Erythroblast (primary cell): ENCODE measurements at regions not wholly inside any gene's neighbourhood (a gene's known extent, or its start where the extent isn't known, plus 50 kb on each side); places are given as distances from the start of the nearest gene placed in this dataset.

Source experiments
- GATA1 ChIP-seq: IDR thresholded peaks from 2 replicates; pipeline ENCODE4 v1.6.1; 2011; ENCODE audit warnings: low read depth, mild to moderate bottlenecking, control low read depth, low read length, moderate library complexity
- POLR2A ChIP-seq: IDR thresholded peaks from 2 replicates; pipeline ENCODE4 v1.6.1; 2011; ENCODE audit warnings: mild to moderate bottlenecking, low read length

GRCh38 chr11:97574976-97575665 is 1185.3 kb downstream of the JRKL start:
- no peak for TF ChIP-seq POLR2A
- no peak for TF ChIP-seq GATA1
